Activated T-helper 2 cell treated with anti-CD3 and anti-CD28 coated beads, Interferon-gamma antibody, Interleukin-2, Interleukin-4, amounts not matched to agents 10 μg/mL and 5 μg/mL and 100 μg/mL, durations not matched to agents 14 hours and 24 hours and 36 hours (primary cell): ENCODE measurements at regions not wholly inside any gene's neighbourhood (a gene's known extent, or its start where the extent isn't known, plus 50 kb on each side); places are given as distances from the start of the nearest gene placed in this dataset.

Experiments
- DNase-seq: peaks from one replicate; pipeline ENCODE4 v3.0.0; 2021; ENCODE audit warnings: low spot score
- H3K27ac Mint-ChIP-seq: one replicate; pipeline ENCODE4 v1.8.0; 2021; ENCODE audit warnings: mixed read lengths
- H3K27me3 Mint-ChIP-seq: one replicate; pipeline ENCODE4 v1.8.0; 2021; ENCODE audit warnings: low read depth, mixed read lengths
- H3K36me3 Mint-ChIP-seq: one replicate; pipeline ENCODE4 v1.8.0; 2021; ENCODE audit warnings: low read depth, mixed read lengths
- H3K4me1 Mint-ChIP-seq: one replicate; pipeline ENCODE4 v1.8.0; 2021; ENCODE audit warnings: low read depth, mixed read lengths
- H3K4me3 Mint-ChIP-seq: one replicate; pipeline ENCODE4 v1.8.0; 2021; ENCODE audit warnings: low read depth, mild to moderate bottlenecking, moderate library complexity, mixed read lengths
- H3K9me3 Mint-ChIP-seq: one replicate; pipeline ENCODE4 v1.8.0; 2021; ENCODE audit warnings: mixed read lengths
- intact Hi-C: fragments of 100-400 bp; cut with micrococcal nuclease; formaldehyde crosslinking; loops from one replicate; pipeline ENCODE4 v1.15.1; 2023

DNA sequence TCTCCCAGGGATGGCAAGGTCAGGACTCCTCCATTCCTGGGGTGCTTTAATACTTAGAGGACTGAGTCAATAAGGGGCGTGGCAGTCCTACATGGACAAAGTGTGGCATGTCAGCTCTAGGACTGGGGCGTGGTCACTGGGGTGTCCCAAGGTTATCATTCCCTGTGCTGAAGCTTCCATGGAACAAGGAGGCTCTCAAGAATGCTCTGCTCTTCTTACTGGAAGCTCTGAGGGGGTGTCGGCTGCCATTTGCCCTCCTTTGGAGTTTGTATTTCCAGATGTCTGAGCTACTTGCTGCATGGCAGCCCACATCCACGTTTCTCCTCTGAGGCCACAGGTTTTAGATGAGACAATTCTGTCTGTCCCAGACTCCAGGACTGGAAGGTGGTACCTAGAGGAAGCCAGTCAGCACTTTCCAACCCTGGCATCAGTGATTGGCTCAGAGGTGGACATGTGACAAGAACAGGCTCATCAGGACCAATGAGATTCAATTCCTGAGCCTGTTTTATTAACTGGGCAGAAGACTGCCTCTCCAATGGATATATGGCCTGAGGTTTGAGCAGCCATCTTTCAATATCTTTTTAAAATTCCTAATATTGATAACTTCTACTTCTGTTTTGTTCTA is 128.9 kb upstream of the ARL4C start:
- intact Hi-C loops, result no loop called here
- Mint-ChIP-seq H3K27ac (no peak overlapping the region), H3K36me3 (no peaks in the 10 kb centered on the region), H3K4me1 (no peaks in the 10 kb centered on the region), H3K9me3 (no peaks in the 10 kb centered on the region), H3K4me3 (no peak overlapping the region), H3K27me3 (peaks cover 8% of the 10 kb centered on the region)
- no peak for DNase-seq

DNA sequence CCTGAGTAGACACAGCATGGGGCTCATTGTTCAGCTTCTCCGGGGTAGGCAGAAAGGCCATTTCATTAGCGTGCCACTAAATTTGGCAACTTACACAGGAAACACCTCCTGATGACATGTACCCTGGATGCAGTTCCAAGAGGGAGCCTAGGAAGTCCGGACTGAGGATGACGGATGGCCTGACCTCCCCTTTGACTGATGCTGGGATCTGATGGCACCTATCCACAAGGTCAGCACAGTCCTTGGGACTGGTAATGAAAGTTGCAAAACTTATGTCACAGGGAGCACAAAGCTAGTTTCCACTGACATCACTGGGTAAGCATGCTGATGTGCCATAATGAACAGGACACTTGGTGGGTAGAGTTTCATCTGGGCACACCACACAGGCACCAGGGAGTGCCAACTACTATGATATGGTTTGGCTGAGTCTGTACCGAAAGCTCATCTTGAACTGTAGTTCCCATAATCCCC is 126.7 kb upstream of the ARL4C start:
- Mint-ChIP-seq H3K4me1 (peaks cover 6% of the 10 kb centered on the region), H3K27me3 (peaks cover 6% of the 10 kb centered on the region), H3K4me3 (no peak overlapping the region), H3K27ac (no peak overlapping the region), H3K36me3 (no peaks in the 10 kb centered on the region), H3K9me3 (no peaks in the 10 kb centered on the region)
- no peak for DNase-seq
- intact Hi-C loops, result no loop called here

DNA sequence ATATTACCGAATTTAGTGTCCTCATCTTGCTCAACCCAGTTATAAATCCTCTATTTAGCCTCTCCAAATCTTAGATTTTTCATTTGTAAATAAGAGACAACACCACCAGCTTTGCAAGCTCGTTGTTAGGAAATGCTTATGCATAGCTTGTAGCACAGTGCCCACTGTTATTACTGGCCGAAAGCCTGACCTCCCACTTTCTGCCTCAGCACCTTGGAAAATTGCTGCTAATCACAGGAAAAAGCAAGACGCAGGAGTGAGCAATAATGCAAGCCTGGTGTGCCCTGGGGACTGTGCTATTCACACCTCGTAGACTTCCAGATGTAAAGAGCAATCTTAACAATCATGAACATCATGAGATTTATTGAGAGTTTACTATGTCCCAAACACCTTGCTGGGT is 124.2 kb upstream of the ARL4C start:
- Mint-ChIP-seq H3K4me3 (no peak overlapping the region), H3K9me3 (no peaks in the 10 kb centered on the region), H3K27me3 (peaks cover 4% of the 10 kb centered on the region), H3K4me1 (peaks cover 6% of the 10 kb centered on the region), H3K27ac (no peak overlapping the region), H3K36me3 (no peaks in the 10 kb centered on the region)
- intact Hi-C loops, result no loop called here
- DNase-seq, result no peak

DNA sequence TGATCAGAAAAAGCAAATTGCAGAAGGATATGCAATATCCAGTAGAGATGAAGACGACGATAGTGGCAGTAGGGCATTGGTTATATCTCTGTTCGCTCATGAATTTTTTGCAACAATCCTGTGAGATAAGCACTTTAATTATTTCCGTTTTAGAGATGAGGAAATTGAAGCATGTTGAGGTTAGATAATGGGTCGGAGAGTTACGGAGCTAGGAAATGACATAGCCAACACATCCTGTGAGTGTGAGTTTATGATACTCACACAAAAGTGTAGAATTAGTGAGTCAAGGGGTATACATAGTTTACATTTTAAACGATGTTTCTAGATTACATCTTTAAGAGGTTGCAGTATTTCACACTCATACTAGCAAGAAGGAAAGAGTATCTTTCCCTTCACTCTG is 123.1 kb upstream of the ARL4C start:
- DNase-seq, result no peak
- Mint-ChIP-seq H3K27ac (no peak overlapping the region), H3K9me3 (no peaks in the 10 kb centered on the region), H3K4me3 (no peak overlapping the region), H3K27me3 (peaks cover 4% of the 10 kb centered on the region), H3K36me3 (no peaks in the 10 kb centered on the region), H3K4me1 (peaks cover 6% of the 10 kb centered on the region)
- intact Hi-C loops, result no loop called here

DNA sequence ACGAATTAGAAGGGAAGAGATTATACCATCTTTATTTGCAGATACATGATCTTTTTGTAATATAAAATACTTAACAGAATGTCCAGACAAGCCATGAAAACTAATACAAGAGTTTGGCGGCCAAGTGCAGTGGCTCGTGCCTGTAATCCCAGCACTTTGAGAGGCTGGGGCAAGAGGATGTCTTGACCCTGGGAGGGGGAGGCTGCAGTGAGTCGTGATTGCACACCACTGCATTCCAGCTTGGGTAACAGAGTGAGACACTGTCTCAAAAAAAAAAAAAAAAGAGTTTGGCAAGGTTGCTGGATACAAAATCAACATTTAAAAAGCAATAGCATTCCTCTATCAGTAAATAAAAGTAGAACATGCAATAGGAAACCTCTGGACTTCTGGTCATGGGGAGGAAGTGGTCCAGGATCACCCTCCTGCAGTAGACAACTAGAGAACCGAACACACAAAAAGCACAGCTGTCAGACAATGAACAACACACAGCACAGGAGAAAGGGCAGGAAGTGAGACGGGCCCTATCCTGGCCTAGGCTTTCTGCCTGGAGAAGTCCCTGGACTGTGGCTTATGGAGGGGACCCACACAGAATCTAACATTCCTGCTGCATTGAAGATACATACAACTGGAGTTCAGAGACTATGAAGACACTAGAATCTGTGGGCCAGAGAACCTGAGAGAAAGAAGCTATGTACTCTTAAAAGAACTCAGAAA is 118.9 kb upstream of the ARL4C start:
- no peak for DNase-seq
- no peak overlapping the region for H3K4me3 Mint-ChIP-seq
- no peaks in the 10 kb centered on the region for H3K36me3 Mint-ChIP-seq
- H3K27ac Mint-ChIP-seq, result no peak overlapping the region
- H3K27me3 Mint-ChIP-seq, result peaks cover 4% of the 10 kb centered on the region
- H3K4me1 Mint-ChIP-seq, result peaks cover 6% of the 10 kb centered on the region
- peaks cover 5% of the 10 kb centered on the region for H3K9me3 Mint-ChIP-seq
- intact Hi-C loops, result no loop called here

DNA sequence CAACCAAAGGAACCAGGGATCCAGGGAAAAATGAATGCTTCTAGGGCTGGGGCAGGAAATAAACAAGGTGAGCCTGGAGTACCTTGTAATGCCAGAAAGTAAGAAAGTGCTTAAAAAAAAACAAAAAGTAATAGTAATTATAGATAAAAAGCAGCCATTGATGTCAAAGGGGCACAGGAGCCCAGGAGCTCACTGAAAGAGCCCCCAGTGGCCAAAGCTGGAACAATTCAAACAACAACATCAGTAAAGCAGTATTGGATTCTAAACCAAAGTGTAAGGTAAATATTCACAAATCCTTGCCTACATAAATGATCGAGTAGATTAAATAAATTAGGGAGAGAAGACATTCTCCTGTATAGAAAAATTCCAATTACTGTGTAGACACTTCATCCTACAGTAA is 114.3 kb upstream of the ARL4C start:
- H3K27me3 Mint-ChIP-seq, result peaks cover 4% of the 10 kb centered on the region
- no peak overlapping the region for H3K4me3 Mint-ChIP-seq
- DNase-seq, result no peak
- H3K36me3 Mint-ChIP-seq, result no peaks in the 10 kb centered on the region
- H3K9me3 Mint-ChIP-seq, result peaks cover 5% of the 10 kb centered on the region
- no peaks in the 10 kb centered on the region for H3K4me1 Mint-ChIP-seq
- intact Hi-C loops, result no loop called here
- H3K27ac Mint-ChIP-seq, result no peak overlapping the region

DNA sequence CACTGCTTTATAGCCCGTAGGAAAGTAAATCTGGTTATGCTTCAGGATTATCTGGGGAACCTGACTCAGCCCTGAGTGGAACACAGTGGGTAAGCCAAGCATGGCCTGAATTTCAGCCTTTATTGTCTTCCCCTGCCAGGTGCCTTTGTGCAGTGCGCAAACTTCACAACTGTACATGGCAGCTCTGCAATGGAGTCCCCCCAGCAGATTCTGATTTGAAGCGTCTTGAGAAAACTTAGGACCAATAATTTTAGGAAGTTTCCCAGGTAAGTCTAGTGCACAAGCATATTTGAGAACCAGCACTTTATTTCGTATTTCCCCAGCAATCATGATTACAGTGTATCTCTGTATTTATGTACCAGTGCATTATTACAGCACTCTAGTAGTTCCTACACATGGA is 112.1 kb upstream of the ARL4C start:
- peaks cover 5% of the 10 kb centered on the region for H3K9me3 Mint-ChIP-seq
- H3K4me1 Mint-ChIP-seq, result no peaks in the 10 kb centered on the region
- no peaks in the 10 kb centered on the region for H3K36me3 Mint-ChIP-seq
- H3K27me3 Mint-ChIP-seq, result peaks cover 4% of the 10 kb centered on the region
- no peak for DNase-seq
- H3K4me3 Mint-ChIP-seq, result no peak overlapping the region
- no peak overlapping the region for H3K27ac Mint-ChIP-seq
- intact Hi-C loops, result no loop called here

DNA sequence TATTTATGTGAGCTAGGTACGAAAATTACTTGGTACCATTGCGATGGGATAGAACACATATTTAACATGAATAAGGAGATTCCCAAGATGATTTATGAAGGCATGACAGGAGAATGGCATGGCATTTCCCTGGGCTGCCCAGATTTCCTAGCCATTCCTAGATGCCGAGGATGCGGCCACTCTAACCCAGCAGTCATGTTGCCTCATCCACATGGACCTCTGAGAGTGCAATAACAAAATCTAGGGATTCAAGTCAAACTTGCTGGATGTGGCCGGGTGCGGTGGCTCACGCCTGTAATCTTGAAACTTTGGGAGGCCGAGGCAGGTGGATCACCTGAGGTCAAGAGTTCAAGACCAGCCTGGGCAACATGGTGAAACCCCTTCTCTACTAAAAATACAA is 110.8 kb upstream of the ARL4C start:
- no peak for DNase-seq
- Mint-ChIP-seq H3K4me3 (no peak overlapping the region), H3K27me3 (peaks cover 4% of the 10 kb centered on the region), H3K27ac (no peak overlapping the region), H3K4me1 (no peaks in the 10 kb centered on the region), H3K9me3 (peaks cover 5% of the 10 kb centered on the region), H3K36me3 (no peaks in the 10 kb centered on the region)
- intact Hi-C loops, result no loop called here

DNA sequence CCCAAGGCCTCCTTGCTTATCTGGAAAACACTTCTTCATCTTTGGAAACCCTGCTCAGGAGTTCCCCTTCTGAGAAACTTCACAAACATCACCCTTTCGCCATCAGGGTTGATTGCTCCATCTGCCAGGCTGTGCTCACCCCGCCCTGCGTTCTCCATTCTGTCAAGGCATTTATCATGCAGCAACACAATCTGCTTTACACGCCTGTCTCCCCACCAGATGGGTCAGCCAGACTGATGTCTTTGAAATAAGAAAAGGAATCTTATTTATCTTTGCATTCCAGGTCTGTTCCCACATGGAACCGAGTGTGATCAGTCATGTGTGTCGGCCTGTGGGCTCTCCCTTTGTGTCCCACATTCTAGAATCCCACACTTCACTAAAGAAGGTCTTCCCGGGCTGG is 110.0 kb upstream of the ARL4C start:
- H3K27me3 Mint-ChIP-seq, result peaks cover under 1% of the 10 kb centered on the region
- no peaks in the 10 kb centered on the region for H3K4me1 Mint-ChIP-seq
- intact Hi-C loops, result no loop called here
- peaks cover 2% of the 10 kb centered on the region for H3K9me3 Mint-ChIP-seq
- no peak for DNase-seq
- H3K27ac Mint-ChIP-seq, result no peak overlapping the region
- H3K4me3 Mint-ChIP-seq, result no peak overlapping the region
- H3K36me3 Mint-ChIP-seq, result no peaks in the 10 kb centered on the region

DNA sequence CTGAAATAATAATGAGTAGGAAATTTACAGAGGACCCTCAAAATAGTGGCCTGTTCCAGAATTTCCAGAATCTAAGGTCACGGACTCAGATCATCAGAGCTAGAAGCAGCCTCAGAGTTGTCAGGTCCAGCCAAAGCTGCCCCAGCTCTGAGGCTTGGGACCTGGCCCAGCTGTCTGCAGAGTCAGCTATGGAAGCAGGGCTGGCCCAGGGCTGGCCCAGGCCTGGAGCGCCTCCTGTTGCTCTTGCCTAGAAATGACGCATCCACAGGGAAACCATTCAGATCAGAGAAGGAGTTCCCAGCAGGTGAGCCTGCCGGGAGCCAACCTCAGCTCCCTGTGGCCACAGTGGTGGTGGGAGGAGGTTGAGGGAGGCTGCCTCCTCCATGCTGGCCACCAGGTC is 106.7 kb upstream of the ARL4C start:
- intact Hi-C loops, result no loop called here
- no peaks in the 10 kb centered on the region for H3K27me3 Mint-ChIP-seq
- H3K4me3 Mint-ChIP-seq, result no peak overlapping the region
- DNase-seq, result no peak
- H3K36me3 Mint-ChIP-seq, result no peaks in the 10 kb centered on the region
- no peaks in the 10 kb centered on the region for H3K9me3 Mint-ChIP-seq
- no peaks in the 10 kb centered on the region for H3K4me1 Mint-ChIP-seq
- no peak overlapping the region for H3K27ac Mint-ChIP-seq

DNA sequence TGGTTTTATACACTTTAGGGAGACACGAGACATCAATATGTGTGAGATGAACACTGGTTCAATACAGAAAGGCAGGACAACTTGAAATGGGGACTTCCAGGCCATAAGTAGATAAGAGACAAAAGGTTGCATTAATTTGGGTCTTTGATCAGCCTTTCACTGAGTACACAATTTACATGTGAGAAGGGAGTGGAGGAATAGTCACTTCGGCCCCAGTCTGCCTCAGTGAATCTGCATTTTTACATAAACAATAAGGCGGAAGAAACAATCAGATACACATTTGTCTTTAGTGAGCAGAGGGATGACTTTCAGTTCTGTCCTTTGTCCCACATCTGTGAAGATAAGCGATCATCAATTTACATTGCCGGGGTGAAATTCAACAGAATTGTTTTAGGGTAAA is 104.3 kb upstream of the ARL4C start:
- no peaks in the 10 kb centered on the region for H3K27me3 Mint-ChIP-seq
- DNase-seq, result no peak
- no peaks in the 10 kb centered on the region for H3K9me3 Mint-ChIP-seq
- no peak overlapping the region for H3K4me3 Mint-ChIP-seq
- no peaks in the 10 kb centered on the region for H3K4me1 Mint-ChIP-seq
- intact Hi-C loops, result no loop called here
- no peaks in the 10 kb centered on the region for H3K36me3 Mint-ChIP-seq
- no peak overlapping the region for H3K27ac Mint-ChIP-seq

DNA sequence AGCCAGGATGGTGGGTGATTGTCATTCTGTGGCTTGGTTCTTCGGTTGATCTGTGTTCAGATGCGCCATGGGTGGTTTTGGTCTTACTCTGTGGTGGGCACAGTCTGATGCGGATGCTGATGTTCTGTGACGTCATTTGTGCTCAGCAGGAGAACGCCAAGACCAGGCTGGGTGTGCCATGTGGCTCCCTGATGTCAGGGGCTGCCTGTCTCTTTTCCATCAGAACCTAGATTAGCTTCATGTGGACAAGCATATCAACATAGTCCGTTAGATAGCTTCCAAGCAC is 100.6 kb upstream of the ARL4C start:
- Mint-ChIP-seq H3K27me3 (no peaks in the 10 kb centered on the region), H3K4me3 (no peak overlapping the region), H3K4me1 (no peaks in the 10 kb centered on the region), H3K36me3 (no peaks in the 10 kb centered on the region), H3K9me3 (no peaks in the 10 kb centered on the region), H3K27ac (no peak overlapping the region)
- no peak for DNase-seq
- intact Hi-C loops, result no loop called here

DNA sequence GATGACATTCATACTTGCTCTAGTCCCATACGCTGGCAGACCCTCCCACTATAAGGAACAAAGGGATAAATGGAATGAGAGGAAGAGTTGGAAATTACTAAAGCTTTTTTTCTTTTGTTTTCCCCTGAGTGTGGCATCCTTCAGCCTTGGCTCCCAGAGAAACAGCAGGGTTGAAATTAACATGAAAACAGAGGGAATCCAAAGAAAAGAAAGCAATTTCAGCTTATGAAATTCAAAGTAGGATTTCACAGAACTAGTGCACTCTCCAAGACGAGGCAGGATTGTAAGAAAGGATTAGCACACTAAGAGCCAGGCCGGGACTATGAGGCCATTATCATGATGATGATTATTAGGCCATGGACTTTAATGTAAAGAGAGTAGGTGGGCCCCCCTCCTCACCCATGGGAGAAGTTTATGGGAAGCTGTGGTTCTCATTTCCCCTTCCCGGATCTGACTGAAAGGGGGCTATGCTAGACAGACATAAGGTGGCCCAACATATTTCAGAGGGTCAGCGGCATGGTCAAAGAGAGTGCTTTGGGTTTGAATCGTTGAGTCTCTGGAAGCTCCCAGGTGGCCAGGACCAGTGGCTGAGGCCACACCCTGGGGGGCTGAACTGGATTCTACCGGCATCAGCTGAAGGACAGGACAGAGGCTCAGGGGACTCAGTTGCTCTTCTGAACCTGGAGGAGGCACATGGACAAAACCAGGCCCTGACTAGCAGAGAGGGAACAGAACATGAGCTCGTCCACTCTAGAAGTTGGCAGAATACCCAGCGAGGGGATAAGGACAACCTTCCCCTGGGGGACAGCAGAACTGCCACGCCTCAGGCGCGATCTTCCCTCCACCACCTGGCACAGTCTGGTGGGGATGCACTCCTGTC is 100.1 kb upstream of the ARL4C start:
- H3K27me3 Mint-ChIP-seq, result no peaks in the 10 kb centered on the region
- intact Hi-C loops, result no loop called here
- DNase-seq, result no peak
- H3K27ac Mint-ChIP-seq, result no peak overlapping the region
- H3K4me1 Mint-ChIP-seq, result no peaks in the 10 kb centered on the region
- no peak overlapping the region for H3K4me3 Mint-ChIP-seq
- no peaks in the 10 kb centered on the region for H3K9me3 Mint-ChIP-seq
- no peaks in the 10 kb centered on the region for H3K36me3 Mint-ChIP-seq
